WERI-Rb-1 (cell line): ENCODE measurements at regions not wholly inside any gene's neighbourhood (a gene's known extent, or its start where the extent isn't known, plus 50 kb on each side); places are given as distances from the start of the nearest gene placed in this dataset.
A peak's percentile ranks its signal among the peaks of the same experiment; 100 is the strongest.

Source experiments
- DNase-seq: peaks from one replicate; pipeline ENCODE4 v3.0.0-alpha.2; 2020
- H3K27ac ChIP-seq: fragments of 250-450 bp; sonication (Bioruptor Pico); 2 replicates; pipeline ENCODE4 v1.5.1; 2020; ENCODE audit warnings: mild to moderate bottlenecking, moderate library complexity
- H3K27me3 ChIP-seq: fragments of 250-450 bp; sonication (Bioruptor Pico); 2 replicates; pipeline ENCODE4 v1.5.1; 2021; ENCODE audit warnings: mild to moderate bottlenecking, low read depth, moderate library complexity; ENCODE audit not compliant: insufficient read depth, severe bottlenecking
- H3K36me3 ChIP-seq: fragments of 250-450 bp; sonication (Bioruptor Pico); 2 replicates; pipeline ENCODE4 v1.5.1; 2020; ENCODE audit warnings: mild to moderate bottlenecking, moderate library complexity
- H3K4me3 ChIP-seq: 2 replicates; pipeline ENCODE4 v1.5.1; 2011; ENCODE audit warnings: low read depth, mild to moderate bottlenecking, control low read depth, low read length
- H3K9me3 ChIP-seq: fragments of 250-450 bp; sonication (Bioruptor Pico); 2 replicates; pipeline ENCODE4 v1.5.1; 2021; ENCODE audit warnings: mild to moderate bottlenecking, moderate library complexity; ENCODE audit not compliant: severe bottlenecking
- CTCF ChIP-seq: IDR thresholded peaks from 2 replicates; pipeline ENCODE4 v1.5.1; 2011; ENCODE audit warnings: low read depth, mild to moderate bottlenecking, control low read depth, inconsistent platforms, low read length

GRCh38 chr2:181114021-181114420 lies 133.6 kb downstream of the UBE2E3 start:
- no peaks in the 10 kb centered on the region for H3K9me3 ChIP-seq
- DNase-seq: no peak
- no peaks in the 10 kb centered on the region for H3K36me3 ChIP-seq
- no peak for TF ChIP-seq CTCF
- no peak overlapping the region for H3K27ac ChIP-seq
- H3K27me3 ChIP-seq: no peaks in the 10 kb centered on the region
- no peak overlapping the region for H3K4me3 ChIP-seq

- peak overlapping the region; percentile 63 for H3K27ac ChIP-seq
- no peak for TF ChIP-seq CTCF
These were observed 135.9 kb downstream of the UBE2E3 start for GRCh38 chr2:181116261-181116660.

GRCh38 chr2:181117206-181117925 lies 137.0 kb downstream of the UBE2E3 start:
- TF ChIP-seq CTCF: no peak
- Histone ChIP-seq H3K27me3 (no peaks in the 10 kb centered on the region), H3K36me3 (no peaks in the 10 kb centered on the region), H3K27ac (peak overlapping the region; percentile 63), H3K9me3 (no peaks in the 10 kb centered on the region), H3K4me3 (no peak overlapping the region)
- DNase-seq: peak; percentile 81

More at GRCh38 chr2:181116261-181116660, 135.9 kb downstream of the UBE2E3 start:
- Histone ChIP-seq H3K36me3 (no peaks in the 10 kb centered on the region), H3K9me3 (no peaks in the 10 kb centered on the region), H3K27me3 (no peaks in the 10 kb centered on the region), H3K4me3 (no peak overlapping the region)
- DNase-seq: no peak

GRCh38 chr2:181120625-181121024 lies 140.2 kb downstream of the UBE2E3 start:
- DNase-seq: no peak
- no peak for TF ChIP-seq CTCF
- no peaks in the 10 kb centered on the region for H3K9me3 ChIP-seq
- H3K4me3 ChIP-seq: no peak overlapping the region
- H3K27me3 ChIP-seq: no peaks in the 10 kb centered on the region
- no peaks in the 10 kb centered on the region for H3K36me3 ChIP-seq
- no peak overlapping the region for H3K27ac ChIP-seq

- H3K4me3 ChIP-seq: no peak overlapping the region
- TF ChIP-seq CTCF: no peak
- no peaks in the 10 kb centered on the region for H3K36me3 ChIP-seq
- H3K27ac ChIP-seq: no peak overlapping the region
- DNase-seq: no peak
- H3K9me3 ChIP-seq: no peaks in the 10 kb centered on the region
- H3K27me3 ChIP-seq: no peaks in the 10 kb centered on the region
These were observed 141.6 kb downstream of the UBE2E3 start for GRCh38 chr2:181121996-181122395.

- H3K9me3 ChIP-seq: no peaks in the 10 kb centered on the region
- no peaks in the 10 kb centered on the region for H3K36me3 ChIP-seq
- no peak overlapping the region for H3K4me3 ChIP-seq
- H3K27me3 ChIP-seq: no peaks in the 10 kb centered on the region
- no peak for TF ChIP-seq CTCF
- no peak for DNase-seq
- no peak overlapping the region for H3K27ac ChIP-seq
These were observed 142.2 kb downstream of the UBE2E3 start for GRCh38 chr2:181122601-181123000.
